ELF-1 (cell line): ENCODE measurements at regions not wholly inside any gene's neighbourhood (a gene's known extent, or its start where the extent isn't known, plus 50 kb on each side); places are given as distances from the start of the nearest gene placed in this dataset.
"Not testable (repeated sequence)": the region's sequence is repeated elsewhere in the genome, so short reads cannot be mapped to it uniquely, and the experiment has no call there.

Source experiments
- DNase-seq: peaks from one replicate; pipeline ENCODE4 v3.0.0-alpha.2; 2016; ENCODE audit warnings: low read depth, low spot score

DNA sequence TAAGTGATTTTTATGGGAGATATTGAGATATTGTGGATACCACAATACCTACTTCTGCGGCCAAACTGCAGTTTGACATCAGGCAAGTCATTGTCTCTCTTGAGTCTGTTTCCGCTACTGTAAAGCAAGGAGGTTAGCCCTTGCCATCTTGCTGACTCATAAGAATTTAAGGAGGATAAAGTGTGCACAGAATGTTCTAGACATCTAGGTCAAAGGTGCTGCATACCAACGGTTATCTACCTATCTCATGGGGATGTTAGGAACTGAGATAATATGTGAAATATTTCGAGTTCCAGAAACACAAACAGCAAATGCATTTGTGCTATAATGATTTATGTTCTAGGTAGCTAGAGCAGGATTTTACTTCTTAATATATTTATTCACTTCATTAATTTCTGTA lies 211.5 kb upstream of the NR3C2 start:
- no peak for DNase-seq

DNA sequence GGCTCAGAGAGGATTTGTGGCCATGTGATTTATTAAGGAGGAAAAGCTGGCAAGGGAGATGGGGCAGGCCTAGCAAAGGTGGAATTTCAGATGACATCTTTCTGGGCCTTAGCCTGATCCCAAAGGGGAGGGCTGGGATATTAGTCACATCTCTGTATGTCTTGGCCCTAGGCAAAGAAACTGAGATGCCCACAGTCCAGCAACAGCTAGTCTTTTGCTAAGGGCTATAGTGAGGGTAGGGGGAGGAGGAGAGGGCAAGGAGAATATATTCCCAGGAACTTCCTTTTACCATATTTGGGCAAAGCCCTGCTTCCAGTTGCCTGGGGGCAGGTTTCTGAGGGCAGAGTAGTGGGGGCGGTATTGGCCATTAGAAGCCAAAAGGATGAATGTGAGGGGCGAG lies 209.8 kb upstream of the NR3C2 start:
- DNase-seq, result peak; percentile 54

DNA sequence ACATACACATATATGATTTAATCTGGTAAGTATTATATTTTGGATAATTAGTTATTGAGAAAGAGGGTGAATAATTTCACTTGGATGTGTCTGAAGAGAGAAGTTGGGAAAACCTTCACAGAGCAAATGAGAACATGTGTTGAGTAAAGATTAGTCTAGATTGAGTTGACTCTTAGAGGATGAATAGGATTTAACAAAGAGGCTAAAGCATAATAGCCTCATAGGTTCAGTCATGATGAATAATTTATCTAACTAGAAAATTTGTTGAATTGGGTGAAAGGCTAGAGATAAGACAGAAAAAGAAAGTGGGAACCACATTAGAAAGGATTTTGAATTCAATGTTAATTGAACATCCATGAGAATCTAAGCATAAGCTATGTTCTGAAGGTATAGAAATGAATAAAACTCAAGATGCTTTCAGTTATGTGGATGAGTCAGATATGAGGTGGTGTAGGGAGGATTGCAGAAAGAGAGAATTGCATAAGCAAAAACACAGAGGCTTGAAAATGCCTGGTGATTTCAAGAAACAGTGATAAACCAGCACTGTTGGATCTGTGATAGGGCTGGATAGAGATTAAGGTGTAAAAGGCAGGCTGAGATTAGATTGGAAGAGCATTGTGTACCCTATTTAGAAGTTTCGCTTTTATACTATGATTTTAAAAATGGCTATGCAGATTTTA lies 207.6 kb upstream of the NR3C2 start:
- no peak for DNase-seq

DNA sequence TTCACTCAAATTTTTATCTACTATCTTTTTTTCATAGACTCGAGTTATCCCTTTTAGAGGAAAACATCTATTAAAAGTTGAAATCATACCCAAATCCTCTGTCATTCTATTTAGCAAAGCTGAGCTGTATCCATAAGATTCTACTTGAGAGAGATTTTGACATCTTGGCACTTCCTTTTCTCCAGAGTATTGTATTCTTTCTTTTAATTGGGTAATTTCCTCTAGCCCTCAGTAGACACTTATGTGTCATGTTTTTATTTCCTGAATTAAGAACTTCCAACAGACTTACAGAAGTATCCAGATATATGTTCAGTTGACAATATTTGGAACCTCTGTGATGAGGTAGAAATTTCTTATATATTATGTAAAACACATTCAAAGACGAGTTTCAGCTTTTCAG lies 201.6 kb upstream of the NR3C2 start:
- DNase-seq, result no peak

DNA sequence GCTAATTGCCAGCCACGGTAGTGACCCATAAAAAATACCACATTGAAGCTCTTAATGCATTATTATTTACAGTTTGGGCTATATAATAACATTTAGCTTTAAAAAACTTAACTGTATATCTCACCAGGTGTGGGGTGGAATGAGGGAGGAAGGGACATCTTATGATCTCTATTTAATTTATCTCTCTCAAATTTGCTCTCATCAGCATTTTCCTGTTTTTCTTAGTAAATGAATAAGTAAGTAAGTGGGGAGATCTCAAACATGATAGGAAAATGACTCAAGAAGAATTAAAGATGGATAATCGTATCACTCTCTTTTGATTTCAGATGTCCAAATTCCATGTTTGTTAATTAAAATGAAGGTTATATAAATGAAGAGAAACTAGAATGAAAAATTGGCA lies 200.7 kb upstream of the NR3C2 start:
- DNase-seq, result no peak

DNA sequence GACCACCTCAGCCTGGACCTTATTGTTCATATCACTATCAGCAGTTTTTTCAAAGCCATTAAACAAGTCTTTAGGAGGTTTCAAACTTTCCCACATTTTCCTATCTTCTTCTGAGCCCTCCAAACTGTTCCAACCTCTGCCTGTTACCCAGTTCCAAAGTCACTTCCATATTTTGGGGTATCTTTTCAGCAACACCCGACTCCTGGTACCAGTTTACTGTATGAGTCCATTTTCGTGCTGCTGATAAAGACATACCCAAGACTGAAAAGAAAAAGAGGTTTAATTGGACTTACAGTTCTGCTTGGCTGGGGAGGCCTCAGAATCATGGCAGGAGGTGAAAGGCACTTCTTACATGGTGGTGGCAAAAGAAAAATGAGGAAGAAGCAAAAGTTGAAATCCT lies 195.9 kb upstream of the NR3C2 start:
- DNase-seq, result not testable (repeated sequence)

DNA sequence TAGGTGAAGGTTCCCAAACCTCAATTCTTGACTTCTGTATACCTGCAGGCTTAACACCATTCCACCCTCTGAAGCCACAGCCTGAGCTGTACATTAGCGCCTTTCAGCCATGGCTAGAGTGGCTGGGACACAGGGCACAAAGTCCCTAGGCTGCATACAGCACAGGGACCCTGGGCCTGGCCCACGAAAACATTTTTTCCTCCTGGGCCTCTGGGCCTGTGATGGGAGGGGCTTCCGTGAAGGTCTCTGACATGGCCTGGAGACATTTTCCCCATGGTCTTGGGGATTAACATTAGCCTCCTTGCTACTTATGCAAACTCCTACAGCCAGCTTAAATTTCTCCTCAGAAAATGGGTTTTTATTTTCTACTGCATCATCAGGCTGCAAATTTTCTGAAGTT lies 195.2 kb upstream of the NR3C2 start:
- not testable (repeated sequence) for DNase-seq

DNA sequence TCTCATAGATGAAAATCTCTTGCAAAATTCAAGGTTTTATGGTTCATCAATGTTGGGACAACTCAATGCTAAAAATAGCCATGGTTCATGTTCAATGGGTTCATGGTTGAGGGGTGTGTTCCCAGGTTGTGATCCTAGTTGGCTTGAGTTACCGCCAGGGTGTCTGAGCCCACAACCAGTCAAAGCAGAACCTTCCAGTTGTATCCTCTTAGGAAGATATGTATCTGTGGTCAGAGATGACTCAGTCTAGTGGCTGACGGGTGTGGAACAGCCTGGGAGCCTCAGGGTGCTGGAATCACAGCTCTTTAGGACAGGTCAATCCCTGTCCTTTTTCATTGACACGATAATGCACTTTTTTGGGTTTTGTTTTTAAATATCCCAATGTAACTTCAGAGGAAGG lies 192.3 kb upstream of the NR3C2 start:
- no peak for DNase-seq

DNA sequence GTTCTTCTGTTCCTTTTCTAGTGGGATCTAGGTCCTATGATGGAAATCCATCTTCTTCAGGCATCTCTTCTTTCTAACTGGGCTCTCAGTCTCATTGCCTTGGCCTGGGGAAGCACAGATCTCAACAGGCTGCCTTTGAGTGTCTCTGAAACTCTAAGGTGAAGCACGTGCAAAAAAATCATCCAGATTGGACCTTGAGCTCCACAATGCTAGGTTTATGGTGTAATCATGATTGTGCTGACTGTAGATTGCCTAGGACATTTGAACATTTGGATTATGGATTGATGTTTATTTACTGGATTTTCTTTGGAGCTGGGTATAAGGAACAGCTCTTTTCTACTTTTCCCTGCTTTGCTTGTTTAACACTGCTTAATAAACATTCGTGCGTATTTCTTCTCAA lies 191.5 kb upstream of the NR3C2 start:
- no peak for DNase-seq

DNA sequence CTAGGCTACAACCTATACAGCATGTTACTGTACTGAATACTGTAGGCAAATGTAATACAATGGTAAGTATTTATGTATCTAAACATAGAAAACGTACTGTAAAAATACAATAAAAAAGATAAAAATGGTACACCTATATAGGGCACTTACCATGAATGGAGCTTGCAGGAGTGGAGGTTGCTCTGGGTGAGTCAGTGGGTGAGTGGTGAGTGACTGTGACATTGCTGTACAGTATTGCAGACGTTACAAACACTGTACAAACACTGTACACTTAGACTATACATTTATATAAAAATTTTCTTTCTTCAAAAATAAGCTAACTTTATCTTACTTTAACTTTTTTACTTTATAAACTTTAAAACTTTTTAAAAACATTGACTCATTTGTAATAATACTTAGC lies 190.3 kb upstream of the NR3C2 start:
- DNase-seq, result no peak

DNA sequence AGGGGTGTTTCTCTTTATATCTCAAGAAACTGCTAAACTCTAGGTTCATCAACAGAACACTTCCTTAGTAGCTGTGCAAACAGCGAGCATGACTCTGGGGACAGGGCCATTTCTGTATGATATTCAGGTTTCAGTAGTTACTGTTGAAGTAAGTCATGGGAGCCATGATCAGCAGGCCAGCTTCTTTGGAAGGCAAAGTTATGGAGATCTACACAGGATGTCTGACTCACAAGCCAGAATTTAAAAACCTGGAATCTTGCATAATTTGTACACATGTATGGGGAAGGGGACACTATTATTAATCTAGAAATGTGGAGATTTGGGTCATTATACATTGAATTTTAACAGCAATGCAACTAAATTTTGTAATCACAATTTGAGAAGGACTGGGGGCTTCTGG lies 187.8 kb upstream of the NR3C2 start:
- no peak for DNase-seq

DNA sequence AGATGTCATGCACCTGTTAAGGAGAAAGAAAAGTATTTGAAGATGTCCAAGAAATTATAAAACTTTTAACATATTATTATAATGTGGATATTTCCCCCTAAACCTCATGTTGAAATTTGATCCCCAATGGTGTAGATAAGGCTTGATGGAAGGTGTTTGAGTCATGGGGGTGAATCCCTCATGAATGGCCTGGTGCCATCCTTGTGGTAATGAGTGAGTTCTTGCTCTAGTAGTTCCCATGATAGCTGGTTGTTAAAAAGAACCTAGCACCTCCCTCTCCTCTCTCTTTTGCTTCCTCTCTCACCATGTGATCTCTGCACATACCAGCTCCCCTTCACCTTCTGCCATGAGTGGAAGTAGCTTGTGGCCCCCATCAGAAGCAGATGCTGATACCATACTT lies 176.6 kb upstream of the NR3C2 start:
- no peak for DNase-seq

DNA sequence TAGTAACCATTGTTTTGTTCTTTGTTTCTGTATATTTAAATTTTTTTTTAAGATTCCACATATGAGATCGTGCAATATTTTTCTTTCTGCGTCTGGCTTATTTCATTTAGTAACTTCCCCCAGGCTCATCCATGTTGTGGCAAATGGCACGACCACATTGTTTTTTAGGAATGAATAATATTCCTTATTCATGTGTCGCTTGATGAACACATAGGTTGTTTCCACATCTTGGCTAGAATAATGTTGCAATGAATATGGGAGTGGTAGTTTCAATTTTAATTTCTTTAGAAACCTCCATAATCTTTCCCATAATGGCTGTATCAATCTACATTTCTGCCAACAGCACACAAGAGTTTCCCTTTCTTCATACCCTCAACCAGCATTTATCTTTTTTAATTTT lies 166.8 kb upstream of the NR3C2 start:
- DNase-seq, result no peak

DNA sequence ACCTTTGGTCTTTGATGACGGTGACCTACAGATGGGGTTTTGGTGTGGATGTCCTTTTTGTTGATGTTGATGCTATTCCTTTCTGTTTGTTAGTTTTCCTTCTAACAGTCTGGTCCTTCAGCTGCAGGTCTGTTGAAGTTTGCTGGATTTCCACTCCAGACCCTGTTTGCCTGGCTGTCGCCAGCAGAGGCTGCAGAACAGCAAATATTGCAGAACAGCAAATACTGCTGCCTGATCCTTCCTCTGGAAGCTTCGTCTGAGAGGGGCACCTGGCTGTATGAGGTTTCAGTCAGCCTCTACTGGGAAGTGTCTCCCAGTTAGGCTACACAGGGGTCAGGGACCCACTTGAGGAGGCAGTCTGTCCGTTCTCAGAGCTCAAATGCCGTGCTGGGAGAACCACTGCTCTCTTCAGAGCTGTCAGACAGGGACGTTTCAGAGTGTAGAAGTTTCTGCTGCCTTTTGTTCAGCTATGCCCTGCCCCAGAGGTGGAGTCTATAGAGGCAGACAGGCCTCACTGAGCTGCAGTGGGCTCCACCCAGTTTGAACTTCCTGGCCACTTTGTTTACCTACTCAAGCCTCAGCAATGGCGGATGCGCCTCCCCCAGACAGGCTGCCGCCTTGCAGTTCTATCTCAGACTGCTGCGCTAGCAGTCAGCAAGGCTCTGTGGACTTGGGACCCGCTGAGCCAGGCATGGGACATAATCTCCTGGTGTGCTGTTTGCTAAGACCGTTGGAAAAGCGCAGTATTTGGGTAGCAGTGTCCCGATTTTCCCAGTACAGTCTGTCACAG lies 156.4 kb upstream of the NR3C2 start:
- not testable (repeated sequence) for DNase-seq

DNA sequence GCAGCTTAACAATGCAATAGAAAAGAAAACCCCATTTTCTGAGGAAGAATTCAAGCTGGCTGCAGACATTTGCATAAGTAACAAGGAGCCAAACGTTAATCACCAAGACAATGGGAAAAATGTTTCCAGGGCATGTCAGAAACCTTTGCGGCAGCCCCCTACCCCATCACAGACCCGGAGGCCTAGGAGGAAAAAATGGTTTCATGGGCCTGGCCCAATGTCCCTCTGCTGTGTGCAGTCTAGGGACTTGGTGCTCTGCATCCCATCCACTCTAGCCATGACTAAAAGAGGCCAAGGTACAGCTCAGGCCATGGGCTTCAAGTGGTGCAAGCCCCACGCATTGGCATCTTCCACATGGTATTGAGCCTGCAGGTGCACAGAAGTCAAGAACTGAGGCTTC lies 147.0 kb upstream of the NR3C2 start:
- no peak for DNase-seq

DNA sequence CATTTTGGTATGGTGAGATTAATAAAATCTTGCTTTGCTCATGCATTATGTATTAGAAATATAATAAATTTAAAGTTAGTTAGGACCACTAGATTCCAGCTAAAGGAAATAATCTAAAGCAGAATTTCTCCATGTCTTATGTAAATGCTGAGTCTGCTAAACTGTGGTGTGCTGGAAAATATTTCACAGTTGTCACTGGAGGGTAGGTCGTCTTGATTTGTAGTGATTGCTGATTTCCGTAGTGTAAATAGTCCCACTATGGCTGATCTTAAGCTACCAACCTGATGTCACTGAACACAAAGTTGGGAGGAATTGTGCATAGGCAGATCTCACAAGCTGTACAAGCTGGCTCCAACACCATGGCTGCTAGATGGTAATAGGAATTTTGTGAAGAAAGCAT lies 133.4 kb upstream of the NR3C2 start:
- no peak for DNase-seq

DNA sequence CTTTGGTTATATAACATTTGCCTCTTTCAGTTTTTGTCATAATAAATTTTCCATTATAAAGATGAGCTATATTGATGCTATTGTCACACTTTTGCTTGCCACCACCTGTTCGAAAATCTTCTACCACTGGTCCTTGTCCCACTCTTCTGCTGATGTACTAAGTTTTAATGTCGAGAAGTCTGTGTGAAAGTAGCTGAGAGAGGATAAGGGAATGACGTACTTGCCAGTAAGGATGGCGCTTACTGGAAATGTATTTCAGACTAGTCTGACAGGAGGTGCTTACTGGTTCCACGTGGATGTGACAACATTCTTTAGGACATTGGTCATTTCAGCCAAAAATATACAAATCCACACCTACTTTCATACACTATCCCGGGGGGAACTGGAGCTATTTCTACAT lies 132.7 kb upstream of the NR3C2 start:
- DNase-seq, result no peak

DNA sequence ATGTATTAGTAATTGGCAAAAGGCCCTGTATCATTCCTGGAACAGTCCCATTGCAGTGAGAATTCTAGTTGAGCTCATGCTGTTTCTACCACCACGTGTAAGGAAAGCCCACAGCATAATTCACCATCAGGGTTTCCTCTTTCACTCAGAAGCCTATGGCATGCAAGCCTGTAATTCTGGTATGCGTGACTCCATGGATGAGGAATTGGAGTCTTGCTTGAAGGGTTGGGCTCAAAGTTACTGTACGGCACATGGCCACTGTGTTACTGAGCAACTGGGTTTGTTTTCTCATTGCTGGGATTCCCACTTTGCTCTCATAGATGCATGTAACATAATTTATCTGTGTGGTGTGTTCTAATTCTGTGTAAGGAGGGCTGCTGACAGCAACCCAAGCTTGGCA lies 132.3 kb upstream of the NR3C2 start:
- DNase-seq, result peak; percentile 13

DNA sequence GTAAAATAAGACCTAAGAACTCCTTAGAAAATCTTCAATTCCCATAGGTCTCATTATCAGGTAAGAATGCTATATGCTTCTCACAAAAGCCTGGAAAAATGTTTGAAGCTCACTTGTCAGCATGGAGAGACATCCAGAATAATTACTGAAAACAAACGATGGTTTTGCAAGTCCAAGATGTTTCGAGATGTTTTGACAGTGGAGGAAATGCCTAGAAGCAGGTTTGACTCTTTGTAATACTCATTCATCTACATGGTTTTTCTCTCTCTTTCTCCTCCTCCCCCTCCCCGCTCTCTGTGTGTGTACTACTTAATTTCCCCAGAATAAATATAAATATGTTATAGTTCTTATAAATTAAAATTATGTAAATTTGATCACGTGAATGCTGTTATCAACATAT lies 131.9 kb upstream of the NR3C2 start:
- no peak for DNase-seq

DNA sequence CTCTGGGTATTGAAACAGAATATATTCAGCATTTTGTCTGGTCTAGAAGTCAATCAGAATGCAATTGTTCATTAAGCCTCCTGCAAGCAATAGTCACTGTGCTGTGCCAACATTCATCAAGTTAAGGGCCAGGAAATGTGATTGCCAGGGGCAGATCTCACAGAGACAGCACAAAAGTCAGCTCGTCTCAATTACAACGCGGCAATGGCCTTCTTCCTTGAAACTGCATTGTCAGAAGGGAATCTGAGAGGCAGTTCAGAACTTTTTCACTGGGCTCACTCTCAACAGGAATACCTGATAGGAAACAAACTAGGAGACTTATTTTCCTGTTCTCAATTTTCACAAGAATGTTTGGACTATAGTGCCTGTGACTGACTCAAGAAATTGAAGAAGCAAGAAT lies 131.1 kb upstream of the NR3C2 start:
- no peak for DNase-seq

DNA sequence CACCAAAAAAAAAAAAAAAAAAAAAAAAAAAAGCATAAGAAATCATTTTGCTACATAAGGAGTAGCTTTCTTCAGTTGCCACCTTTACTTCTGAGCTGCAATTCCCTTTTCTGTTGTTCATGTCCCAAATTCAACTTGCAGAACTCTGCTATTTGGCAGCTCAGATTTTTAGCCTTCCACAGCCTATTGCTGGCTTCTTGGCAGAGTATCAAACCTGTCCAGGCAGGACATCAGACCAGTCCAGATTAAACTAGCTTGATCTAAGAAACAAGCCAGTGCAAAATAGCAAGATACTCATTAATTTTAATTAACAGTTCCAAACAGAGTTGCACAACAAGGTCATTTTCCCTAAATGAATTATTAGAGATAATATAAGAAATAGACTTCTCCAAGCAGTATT lies 123.6 kb upstream of the NR3C2 start:
- DNase-seq, result no peak

DNA sequence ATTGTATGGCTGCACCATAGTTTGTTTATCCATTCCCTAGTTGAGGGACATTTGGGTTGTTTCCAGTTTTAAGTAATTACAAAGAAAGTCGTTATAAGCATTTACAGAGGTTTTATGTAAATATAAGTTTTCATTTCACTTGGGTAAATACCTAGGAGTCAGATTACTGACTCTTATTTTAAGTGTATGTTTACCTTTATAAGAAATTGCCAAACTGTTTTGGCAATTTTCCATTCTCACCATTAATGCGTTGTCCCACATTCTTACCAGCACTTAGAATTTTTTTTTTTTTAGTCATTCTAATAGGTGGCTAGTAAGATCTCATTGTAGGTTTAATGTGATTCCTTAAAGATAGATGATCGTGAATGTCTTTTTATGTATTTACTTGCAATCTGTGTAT lies 121.5 kb upstream of the NR3C2 start:
- no peak for DNase-seq

DNA sequence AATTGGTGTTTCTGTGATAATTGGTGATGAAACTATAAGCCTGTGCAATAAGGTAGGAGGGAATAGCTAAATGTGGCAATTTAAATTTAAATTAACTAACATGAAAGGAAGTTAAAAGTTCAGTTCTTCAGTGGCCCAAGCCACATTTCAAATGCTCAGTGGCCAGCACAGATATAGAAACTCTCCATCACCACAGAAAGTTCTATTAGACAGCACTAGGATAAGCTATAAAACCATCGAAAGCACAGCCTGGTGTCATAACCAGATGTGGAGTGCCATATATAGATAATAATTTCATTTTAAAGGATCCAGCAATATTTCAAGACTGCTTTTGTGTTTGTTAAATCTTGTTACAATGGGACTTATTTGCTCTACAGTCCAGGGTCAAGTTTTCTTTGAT lies 119.3 kb upstream of the NR3C2 start:
- DNase-seq, result no peak

DNA sequence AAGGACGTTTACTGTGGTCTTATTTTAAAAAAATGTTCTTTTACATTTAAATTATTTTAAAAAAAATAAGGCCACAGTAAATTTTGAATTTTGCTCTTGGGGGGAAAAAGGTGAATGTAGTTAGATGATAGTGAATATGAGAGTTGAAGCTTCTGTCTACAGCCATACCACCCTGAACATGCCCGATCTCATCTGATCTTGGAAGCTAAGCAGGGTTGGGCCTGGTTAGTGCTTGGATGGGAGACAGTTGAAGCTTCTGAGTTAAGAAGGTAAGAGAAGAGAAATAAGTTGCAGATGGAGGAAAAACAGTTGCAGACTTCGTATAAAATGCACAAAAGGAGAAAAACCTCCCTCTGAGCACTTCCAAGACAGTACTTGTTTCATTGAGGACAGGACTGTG lies 115.6 kb upstream of the NR3C2 start:
- no peak for DNase-seq
